GM23248 (cell line): ENCODE measurements at regions not wholly inside any gene's neighbourhood (a gene's known extent, or its start where the extent isn't known, plus 50 kb on each side); places are given as distances from the start of the nearest gene placed in this dataset.

Experiments used
- EZH2 ChIP-seq: fragments of 200-600 bp; sonication (generic); IDR thresholded peaks from 2 replicates; pipeline ENCODE4 v1.6.1; 2018; ENCODE audit warnings: antibody characterized with exemption, mild to moderate bottlenecking; ENCODE audit not compliant: insufficient read depth, poor library complexity, severe bottlenecking
- EZH2phosphoT487 ChIP-seq: fragments of 200-600 bp; sonication (generic); IDR thresholded peaks from 2 replicates; pipeline ENCODE4 v1.6.1; 2018; ENCODE audit warnings: antibody characterized with exemption, moderate library complexity, mild to moderate bottlenecking, low read depth; ENCODE audit not compliant: insufficient read depth

GRCh38 chr6:90716376-90716775 is 129.5 kb upstream of the MAP3K7 start:
- TF ChIP-seq EZH2: no peak
- no peak for TF ChIP-seq EZH2phosphoT487
